Kasumi-1 (cell line): ENCODE measurements at regions not wholly inside any gene's neighbourhood (a gene's known extent, or its start where the extent isn't known, plus 50 kb on each side); places are given as distances from the start of the nearest gene placed in this dataset.

Experiments used
- DNase-seq, 2 experiments: peaks; one replicate each; lab custom pipeline; 2025; lab: John Stamatoyannopoulos, UW

- no peak for DNase-seq
Observed at GRCh38 chr22:27662359-27663301, 138.9 kb downstream of the MN1 start.

DNA sequence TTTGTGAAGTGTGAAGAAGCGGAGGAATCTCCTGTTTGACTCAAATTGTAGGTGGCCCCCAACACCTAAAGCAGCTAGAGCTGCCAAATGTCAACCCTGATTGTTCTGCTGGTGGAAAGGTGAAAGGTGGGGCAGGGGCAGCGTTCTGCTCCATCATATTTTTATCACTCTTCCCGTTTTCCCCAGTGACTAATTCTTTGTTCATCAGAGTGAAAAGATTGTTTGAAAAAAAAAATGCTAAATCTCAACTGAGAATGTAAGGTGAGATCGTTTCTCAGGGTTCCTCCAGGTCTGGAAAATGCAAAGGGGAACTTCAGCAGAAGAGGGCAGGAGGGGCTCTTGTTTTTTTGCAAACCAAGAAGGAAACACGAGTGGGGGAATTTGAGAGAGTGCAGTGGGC, 137.7 kb downstream of the MN1 start:
- no peak for DNase-seq

- DNase-seq: no peak
Observed at GRCh38 chr22:27666272-27666997, 135.1 kb downstream of the MN1 start.

DNA sequence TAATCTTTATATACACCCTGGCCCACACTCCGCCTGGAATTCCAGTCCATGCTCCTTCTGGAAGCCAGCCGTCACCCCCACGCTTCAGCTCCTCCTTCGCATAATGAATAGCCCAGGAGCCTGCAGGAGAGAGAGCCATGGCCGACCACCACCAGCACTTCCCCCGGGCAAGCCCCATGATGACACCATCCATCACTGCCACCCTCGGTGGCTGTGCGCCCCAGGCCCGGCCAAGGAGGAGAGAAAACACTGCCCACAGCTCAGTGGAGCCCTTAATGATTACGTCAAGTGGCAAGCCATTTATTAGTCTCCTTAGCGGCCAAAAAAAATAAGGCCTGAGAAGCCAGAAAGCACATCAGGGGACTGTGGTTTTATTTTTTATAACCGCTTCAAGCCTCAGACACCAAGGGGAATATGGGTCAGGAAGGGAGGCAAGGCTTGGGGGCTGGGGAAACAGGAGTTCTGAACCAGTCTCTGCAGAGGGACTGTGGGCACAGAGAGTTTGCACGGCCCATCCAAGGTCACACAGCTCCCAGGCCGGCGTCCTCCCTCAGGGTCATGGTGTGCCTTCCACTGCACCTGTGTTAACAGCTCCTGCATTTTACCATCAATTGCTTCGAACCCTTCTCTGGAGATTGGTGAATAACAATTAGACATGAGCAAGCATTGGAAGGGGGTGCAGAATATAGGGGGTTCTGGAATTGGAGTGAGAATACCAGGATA, 134.3 kb downstream of the MN1 start:
- no peak for DNase-seq

DNA sequence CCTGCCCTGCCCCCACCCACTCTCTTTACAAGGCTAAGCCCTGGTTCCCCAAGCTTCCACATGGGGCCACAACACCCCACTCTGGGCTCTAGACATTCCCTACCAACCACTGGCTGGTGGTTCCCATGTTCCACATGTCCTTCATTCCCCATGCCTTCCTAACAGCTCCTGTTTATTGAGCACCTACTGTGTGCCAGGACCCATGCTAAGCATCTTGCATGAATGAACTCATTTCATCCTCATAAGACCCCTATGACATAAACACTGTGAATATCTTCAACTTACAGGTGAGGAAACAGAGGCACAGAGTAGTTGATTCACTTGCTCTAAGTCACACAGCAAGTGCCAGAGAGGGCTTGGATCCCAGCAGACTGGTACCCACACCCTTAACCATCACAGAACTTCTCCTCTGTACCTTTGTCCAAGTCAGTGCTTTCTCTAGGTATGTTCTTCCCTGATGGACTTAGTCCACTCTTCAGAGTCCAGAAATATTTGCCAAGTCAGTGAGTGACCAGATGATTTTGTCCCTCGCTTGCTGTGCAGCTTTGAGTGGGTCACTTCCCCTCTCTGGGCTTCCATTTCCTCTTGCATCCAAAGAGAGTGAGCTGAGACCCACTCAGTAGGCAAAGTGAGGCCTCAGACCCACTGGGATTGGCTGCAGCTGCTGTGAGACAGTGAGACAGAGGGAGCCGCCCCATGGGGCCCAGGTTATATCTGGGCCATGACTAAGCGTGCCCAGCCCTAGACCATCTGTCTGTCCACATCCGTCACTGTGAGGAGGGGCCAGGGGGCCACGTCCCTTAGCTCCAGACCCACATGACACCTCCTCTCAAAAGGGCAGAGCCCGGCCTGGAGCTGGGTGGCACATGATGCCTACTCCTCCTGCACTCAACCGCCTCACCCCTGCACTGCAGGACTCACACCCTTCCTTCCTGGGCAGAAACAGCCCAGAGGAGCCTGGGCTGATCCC, 132.4 kb downstream of the MN1 start:
- peak; percentile 80 to 86 for DNase-seq

DNA sequence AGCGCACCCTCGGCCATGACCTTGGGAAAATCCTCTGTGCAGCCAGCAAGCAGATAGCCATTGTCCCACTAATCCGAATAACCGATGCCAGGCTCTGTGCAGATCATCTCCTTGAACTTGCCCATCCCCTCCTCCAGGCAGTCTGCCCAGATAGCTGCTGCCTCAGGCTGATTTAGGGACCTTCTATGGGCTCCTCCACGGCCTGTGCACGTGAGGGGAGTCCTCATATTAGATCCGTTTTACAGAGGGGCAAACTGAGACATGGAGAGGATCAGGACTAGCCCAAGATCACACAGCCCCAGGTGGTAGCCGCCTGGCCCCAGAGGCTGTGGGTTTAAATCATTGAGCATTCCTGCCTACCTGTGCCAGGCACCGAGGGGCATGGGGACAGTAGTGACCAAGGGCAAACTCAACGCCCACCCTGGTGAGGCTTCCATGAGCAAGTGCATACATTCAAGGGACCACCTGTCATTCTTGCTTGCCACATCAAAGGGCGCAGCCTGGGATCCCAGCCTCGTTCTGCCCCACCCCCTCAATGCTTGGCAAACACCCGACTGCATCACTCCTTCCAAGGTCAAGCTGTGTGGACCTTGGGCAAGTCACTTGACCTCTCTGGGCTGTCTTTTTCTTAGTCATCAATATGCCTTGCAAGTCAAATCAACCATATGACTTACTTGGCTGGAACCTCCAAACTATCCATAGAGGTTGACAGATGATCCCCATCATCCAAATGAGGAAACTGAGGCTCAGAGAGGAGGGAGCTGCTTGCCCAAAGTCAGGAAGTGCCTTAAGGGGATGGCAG, 131.6 kb downstream of the MN1 start:
- no peak for DNase-seq

- DNase-seq: peak; percentile 44 to 55
Observed at GRCh38 chr22:27670701-27671412, 130.7 kb downstream of the MN1 start.

- DNase-seq: no peak
Observed at GRCh38 chr22:27671413-27671935, 130.1 kb downstream of the MN1 start.

- DNase-seq: no peak
Observed at GRCh38 chr22:27672721-27673418, 128.7 kb downstream of the MN1 start.

- no peak for DNase-seq
Observed at GRCh38 chr22:27673839-27674238, 127.7 kb downstream of the MN1 start.

DNA sequence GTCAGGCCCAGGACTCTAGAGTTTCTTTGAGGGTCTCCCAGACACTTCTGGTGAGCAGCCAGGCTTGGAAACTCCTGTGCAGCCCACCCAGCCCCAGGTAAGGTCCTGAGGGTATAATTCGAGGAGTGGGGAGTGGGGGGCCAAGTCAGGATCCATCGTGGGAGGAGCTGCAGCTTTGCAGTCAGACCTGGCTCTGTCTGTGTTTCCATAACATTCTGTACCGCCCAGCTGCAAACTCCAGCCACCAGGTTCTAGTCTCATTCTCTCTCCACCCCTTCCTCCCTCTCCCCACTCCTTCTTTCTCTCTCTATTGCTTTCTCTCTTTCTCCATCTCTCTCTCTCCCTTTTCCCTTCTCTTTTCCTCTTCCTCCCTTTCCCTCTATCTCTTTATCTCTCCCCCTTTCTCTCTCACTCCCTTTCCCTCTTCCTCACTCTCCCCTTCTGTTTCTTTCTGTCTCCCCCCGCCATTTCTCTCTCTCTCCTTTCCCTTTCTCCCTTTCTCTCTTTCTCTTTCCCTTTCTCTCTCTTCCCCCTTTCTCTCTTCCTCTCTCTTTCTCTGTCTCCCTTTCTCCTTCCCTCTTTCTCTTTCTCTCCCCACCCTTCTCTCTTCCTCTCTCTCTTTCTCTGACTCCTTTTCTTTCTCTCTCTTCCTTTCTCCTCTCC, 127.2 kb downstream of the MN1 start:
- DNase-seq: no peak

DNA sequence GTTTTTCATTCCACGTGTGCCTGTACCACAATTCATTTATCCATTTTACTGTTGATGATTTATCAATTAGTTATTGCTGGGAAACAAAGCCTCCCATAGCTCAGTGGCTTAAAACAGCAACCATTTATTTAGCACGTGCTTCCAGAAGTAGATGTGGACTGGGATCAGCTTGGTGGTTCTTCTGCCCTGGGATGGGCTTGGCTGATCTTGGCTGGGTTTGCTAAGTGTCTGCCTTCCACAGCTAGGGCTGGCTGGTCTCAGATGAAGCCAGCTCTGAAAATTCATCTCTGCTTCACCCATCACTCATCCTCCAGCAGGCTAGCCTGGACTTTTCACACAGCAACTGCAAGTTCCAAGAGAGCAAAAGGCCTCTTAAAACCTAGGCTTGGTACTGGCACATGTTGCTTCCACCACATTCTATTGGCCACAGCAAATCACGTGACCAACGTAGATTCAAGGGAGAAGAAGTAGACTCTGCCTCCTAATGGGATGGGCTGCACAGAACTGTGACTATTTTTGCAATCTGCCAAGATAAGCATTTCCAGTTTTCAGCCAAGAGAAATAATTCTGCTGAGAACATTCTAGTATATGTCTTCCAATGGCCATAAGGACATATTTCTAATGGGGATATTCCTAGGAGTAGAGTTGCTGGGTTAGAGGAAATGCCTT, 124.9 kb downstream of the MN1 start:
- DNase-seq: no peak

DNA sequence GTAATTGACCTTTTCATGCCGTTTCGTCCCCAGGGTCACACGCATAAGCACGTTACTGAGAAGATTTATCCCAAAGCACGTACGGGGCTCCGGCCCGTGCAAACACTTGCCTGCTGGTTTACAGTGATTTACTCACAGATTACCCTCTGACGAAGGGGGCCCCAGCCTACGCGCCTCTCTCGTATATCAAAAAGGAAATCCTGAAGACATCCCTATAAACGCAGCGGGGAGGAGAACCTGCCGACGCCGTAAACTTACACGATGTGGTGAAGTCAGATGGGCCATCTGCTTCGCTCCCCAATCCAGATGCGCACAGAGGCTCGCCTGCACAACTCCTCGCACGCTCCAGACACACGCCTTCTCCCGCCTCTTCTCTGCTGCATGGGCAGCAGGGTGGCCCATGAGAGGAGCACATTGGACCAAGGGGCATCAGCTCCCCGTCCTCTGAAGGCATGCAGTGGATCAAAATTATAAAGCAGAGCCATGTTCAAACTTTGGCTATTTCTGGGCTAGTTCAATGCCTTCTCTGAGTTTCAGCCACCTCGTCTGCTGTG, 123.6 kb downstream of the MN1 start:
- DNase-seq: no peak

DNA sequence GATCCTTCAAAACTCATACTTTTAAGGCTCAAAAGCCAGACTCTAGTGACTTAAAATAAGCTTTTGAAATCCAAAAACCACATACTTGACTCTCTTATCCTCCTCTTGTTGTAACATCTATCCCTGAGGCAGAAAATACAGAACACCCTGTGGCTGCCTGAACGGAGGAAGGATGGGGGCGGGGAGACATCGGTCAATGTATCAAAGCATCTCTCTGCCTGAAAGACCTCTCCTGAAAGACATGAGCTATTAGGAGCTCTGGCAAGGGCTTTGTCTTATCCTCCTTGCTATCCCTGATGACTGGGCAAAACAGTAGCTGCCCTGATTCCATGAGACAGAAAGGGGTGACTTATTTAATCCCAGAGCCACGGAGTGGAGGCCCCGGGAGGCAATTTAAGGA, 122.4 kb downstream of the MN1 start:
- DNase-seq: no peak

GRCh38 chr22:27679693-27680488, 121.7 kb downstream of the MN1 start:
- DNase-seq: no peak

DNA sequence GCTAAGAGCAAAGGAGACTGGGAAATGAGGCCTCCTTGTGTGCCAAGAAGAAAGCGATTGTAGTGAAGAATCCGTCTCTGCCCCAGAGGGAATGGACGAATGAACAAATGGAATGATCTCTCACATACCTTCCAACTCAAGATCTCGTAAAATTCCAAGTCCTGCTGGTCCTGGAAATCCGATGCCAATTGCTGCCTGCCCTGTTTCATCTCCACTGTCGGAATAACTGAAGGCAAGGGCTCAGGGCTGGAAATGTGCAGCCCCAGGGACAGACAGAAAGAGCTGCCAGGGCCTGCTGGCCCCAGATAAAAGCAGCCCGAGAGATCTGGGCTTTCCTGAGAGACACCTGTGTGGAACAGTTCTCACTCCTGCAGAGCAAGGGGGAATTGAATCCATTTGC, 120.9 kb downstream of the MN1 start:
- DNase-seq: no peak

DNA sequence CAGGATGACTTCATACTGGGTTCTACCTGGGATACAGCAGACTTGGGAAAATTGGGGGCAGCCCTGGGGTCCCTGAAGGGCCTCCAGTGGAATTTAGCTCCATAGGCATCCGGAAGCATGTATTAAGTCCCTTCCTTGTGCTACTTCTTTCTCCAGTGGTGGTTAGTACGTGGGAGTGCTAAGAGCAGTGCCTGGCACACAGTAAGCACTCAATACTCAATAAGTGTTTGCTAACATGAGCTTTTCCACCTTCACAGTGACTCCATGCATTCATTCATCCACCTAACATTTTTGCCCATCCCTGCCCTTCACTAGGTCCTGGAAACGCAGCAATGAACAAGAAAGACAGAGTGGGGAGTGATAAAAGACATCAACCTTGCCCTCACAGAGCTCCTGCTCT, 120.5 kb downstream of the MN1 start:
- DNase-seq: no peak
